ENCODE measurements at regions not wholly inside any gene's neighbourhood (a gene's known extent, or its start where the extent isn't known, plus 50 kb on each side); places are given as distances from the start of the nearest gene placed in this dataset.

DNA sequence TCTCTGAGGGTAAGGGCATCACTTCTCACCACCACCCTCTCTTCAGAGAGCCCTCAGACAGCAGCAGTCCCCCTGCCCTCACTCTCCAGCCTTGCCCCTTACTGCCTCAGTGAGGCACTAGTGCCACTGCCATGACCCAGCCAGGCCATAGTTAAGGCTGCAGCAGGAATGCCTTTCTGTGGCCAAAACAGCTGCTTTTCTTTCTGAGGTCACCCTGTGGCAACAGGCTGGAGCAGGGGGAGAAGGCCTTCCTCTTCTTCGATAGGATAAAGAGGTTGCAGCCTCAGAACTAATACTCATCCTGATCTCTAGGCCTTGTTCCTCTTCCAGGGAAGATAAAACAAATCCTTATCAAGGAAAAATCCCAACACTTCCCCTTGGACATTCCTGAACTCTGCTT lies 56.8 kb upstream of the ECI2 start:
- Histone ChIP-seq H3K9ac (replicated peaks; ENCODE audit: extremely low read depth, insufficient read depth, low read length) (no peak overlapping the region), H3K27ac (ENCODE audit: insufficient read depth, low read depth, low read length) (no peak overlapping the region), H3K79me2 (ENCODE audit: control insufficient read depth, insufficient read depth, low read length) (no peaks in the 10 kb centered on the region), H4K20me1 (replicated peaks; ENCODE audit: control insufficient read depth, extremely low read depth, insufficient read depth, low read length) (no peaks in the 10 kb centered on the region), H3K4me3 (replicated peaks in 1 of 3; ENCODE audit: insufficient read depth in 1 of 3, low read depth in 1 of 3, low read length in 3 of 3) (no peak overlapping the region), H3K4me2 (ENCODE audit: insufficient read depth, low read length) (no peak overlapping the region), H3K27me3 (ENCODE audit: control insufficient read depth in 2 of 2, insufficient read depth in 2 of 2, low read length in 2 of 2) (no peaks in the 10 kb centered on the region), H3K36me3 (ENCODE audit: control insufficient read depth in 2 of 2, extremely low read depth in 1 of 2, insufficient read depth in 2 of 2, low read length in 2 of 2) (no peaks in the 10 kb centered on the region), H3K4me1 (ENCODE audit: control insufficient read depth, extremely low read depth, insufficient read depth, low read length) (no peaks in the 10 kb centered on the region), H2AFZ (ENCODE audit: low read depth, low read length) (no peak overlapping the region), H3K9me3 (replicated peaks; ENCODE audit: control insufficient read depth, insufficient read depth, low read length) (no peaks in the 10 kb centered on the region), H3K9me1 (replicated peaks; ENCODE audit: control insufficient read depth, extremely low read depth, insufficient read depth, low read length) (no peaks in the 10 kb centered on the region)
- TF ChIP-seq POLR2A (IDR thresholded peaks at IDR 0.05; ENCODE audit: low read depth, low read length) (no peak), FOS (IDR thresholded peaks at IDR 0.05; ENCODE audit: borderline replicate concordance, insufficient read depth, low read length) (no peak), EZH2 (IDR thresholded peaks at IDR 0.05; ENCODE audit: borderline replicate concordance, low read depth, low read length, severe bottlenecking) (no peak), POLR2AphosphoS5 (IDR thresholded peaks at IDR 0.05; ENCODE audit: insufficient read depth, low read depth, low read length) (no peak), MYC (IDR thresholded peaks at IDR 0.05; ENCODE audit: low read depth, low read length) (no peak), GATA2 (IDR thresholded peaks at IDR 0.05; ENCODE audit: insufficient read depth, insufficient read length, low read depth, low read length) (no peak), JUN (IDR thresholded peaks at IDR 0.05; ENCODE audit: borderline replicate concordance, insufficient read depth, insufficient read length, low read depth) (no peak), MAX (IDR thresholded peaks at IDR 0.05; ENCODE audit: insufficient read depth, insufficient read length) (no peak)
- TF ChIP-seq, protein P1, sequence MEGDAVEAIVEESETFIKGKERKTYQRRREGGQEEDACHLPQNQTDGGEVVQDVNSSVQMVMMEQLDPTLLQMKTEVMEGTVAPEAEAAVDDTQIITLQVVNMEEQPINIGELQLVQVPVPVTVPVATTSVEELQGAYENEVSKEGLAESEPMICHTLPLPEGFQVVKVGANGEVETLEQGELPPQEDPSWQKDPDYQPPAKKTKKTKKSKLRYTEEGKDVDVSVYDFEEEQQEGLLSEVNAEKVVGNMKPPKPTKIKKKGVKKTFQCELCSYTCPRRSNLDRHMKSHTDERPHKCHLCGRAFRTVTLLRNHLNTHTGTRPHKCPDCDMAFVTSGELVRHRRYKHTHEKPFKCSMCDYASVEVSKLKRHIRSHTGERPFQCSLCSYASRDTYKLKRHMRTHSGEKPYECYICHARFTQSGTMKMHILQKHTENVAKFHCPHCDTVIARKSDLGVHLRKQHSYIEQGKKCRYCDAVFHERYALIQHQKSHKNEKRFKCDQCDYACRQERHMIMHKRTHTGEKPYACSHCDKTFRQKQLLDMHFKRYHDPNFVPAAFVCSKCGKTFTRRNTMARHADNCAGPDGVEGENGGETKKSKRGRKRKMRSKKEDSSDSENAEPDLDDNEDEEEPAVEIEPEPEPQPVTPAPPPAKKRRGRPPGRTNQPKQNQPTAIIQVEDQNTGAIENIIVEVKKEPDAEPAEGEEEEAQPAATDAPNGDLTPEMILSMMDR (IDR thresholded peaks at IDR 0.05; ENCODE audit: extremely low read depth in 1 of 2, insufficient read depth in 1 of 2, low read depth in 1 of 2, low read length in 2 of 2), result no peak
- dilution Hi-C loops (cut with MboI; ENCODE audit: extremely low pct_ligation_motif_present, low sequenced_read_pairs) (no loop called here), intact Hi-C loops (cut with micrococcal nuclease) (no loop called here)
- no TSS peak for BruUV-seq (replicated peaks)
- DNase-seq (ENCODE audit: low read depth, low spot score), result no peak
- ChIA-PET POLR2A (no interaction called here), CTCF (no interaction called here)
- no peak for FAIRE-seq
